Ishikawa (cell line): ENCODE measurements at regions not wholly inside any gene's neighbourhood (a gene's known extent, or its start where the extent isn't known, plus 50 kb on each side); places are given as distances from the start of the nearest gene placed in this dataset.

Experiments used
- CEBPB ChIP-seq: IDR thresholded peaks from 2 replicates; pipeline ENCODE4 v1.6.1; 2012
- CREB1 ChIP-seq: IDR thresholded peaks from 2 replicates; pipeline ENCODE4 v1.6.1; 2012; ENCODE audit warnings: low read depth
- EGR1 ChIP-seq: IDR thresholded peaks from 2 replicates; pipeline ENCODE4 v1.6.1; 2012
- EP300 ChIP-seq: IDR thresholded peaks from 2 replicates; pipeline ENCODE4 v1.6.1; 2012; ENCODE audit warnings: borderline replicate concordance
- FOXM1 ChIP-seq: IDR thresholded peaks from 2 replicates; pipeline ENCODE4 v1.6.1; 2012; ENCODE audit warnings: low read depth, borderline replicate concordance
- MAX ChIP-seq: IDR thresholded peaks from 2 replicates; pipeline ENCODE4 v1.6.1; 2012
- NFIC ChIP-seq: IDR thresholded peaks from 2 replicates; pipeline ENCODE4 v1.6.1; 2012
- RAD21 ChIP-seq: IDR thresholded peaks from 2 replicates; pipeline ENCODE4 v1.6.1; 2012; ENCODE audit warnings: low read depth
- REST ChIP-seq: IDR thresholded peaks from 2 replicates; pipeline ENCODE4 v1.6.1; 2012; ENCODE audit warnings: low read depth, mild to moderate bottlenecking
- TAF1 ChIP-seq: IDR thresholded peaks from 2 replicates; pipeline ENCODE4 v1.6.1; 2012; ENCODE audit warnings: low read depth, mild to moderate bottlenecking
- TCF12 ChIP-seq: IDR thresholded peaks from 2 replicates; pipeline ENCODE4 v1.6.1; 2012; ENCODE audit warnings: low read depth
- TEAD4 ChIP-seq: IDR thresholded peaks from 2 replicates; pipeline ENCODE4 v1.6.1; 2012
- YY1 ChIP-seq: IDR thresholded peaks from 2 replicates; pipeline ENCODE4 v1.6.1; 2012; ENCODE audit warnings: low read depth
- ZBTB7A ChIP-seq: IDR thresholded peaks from 2 replicates; pipeline ENCODE4 v1.6.1; 2012; ENCODE audit warnings: low read depth
- TF ChIP-seq, protein P1 (sequence below): IDR thresholded peaks from 2 replicates; pipeline ENCODE4 v1.6.1; 2012

DNA sequence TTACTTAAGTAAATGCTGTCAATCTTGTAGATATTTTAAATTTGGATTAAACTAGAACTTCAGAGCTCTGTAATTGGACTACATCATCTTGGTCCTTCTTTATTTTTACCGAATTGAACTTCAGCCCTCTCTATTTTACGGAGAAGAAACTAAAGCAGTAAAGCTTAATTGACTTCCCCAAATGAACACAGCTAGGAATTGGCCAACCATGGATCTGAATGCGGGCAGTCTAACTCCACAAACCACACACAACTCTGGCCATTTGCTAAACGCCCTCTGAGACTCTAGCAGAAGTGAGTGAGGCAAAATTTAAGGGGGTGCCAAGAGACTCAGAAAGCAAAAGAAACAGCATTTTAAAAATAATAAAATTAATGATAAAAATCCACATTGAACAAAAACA lies 86.3 kb upstream of the KCTD1 start:
- TF ChIP-seq CEBPB (no peak), CREB1 (no peak), TEAD4 (no peak), NFIC (no peak), RAD21 (no peak), REST (no peak), MAX (no peak), EGR1 (no peak), EP300 (no peak), TCF12 (no peak), FOXM1 (no peak), ZBTB7A (no peak), TAF1 (no peak), YY1 (no peak)
- TF ChIP-seq, protein P1, sequence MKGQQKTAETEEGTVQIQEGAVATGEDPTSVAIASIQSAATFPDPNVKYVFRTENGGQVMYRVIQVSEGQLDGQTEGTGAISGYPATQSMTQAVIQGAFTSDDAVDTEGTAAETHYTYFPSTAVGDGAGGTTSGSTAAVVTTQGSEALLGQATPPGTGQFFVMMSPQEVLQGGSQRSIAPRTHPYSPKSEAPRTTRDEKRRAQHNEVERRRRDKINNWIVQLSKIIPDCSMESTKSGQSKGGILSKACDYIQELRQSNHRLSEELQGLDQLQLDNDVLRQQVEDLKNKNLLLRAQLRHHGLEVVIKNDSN: no peak

- TF ChIP-seq FOXM1: no peak
- no peak for TF ChIP-seq NFIC
- TF ChIP-seq MAX: no peak
- TF ChIP-seq EGR1: no peak
- TF ChIP-seq YY1: no peak
- TF ChIP-seq TCF12: no peak
- no peak for TF ChIP-seq CREB1
- no peak for TF ChIP-seq CEBPB
- TF ChIP-seq REST: no peak
- TF ChIP-seq RAD21: no peak
- no peak for TF ChIP-seq TAF1
- TF ChIP-seq, protein P1: no peak
- TF ChIP-seq TEAD4: no peak
- no peak for TF ChIP-seq ZBTB7A
- no peak for TF ChIP-seq EP300
Observed at GRCh38 chr18:26631135-26631534, 82.8 kb upstream of the KCTD1 start.

GRCh38 chr18:26630596-26630995 lies 82.2 kb upstream of the KCTD1 start:
- TF ChIP-seq MAX: no peak
- TF ChIP-seq, protein P1: no peak
- TF ChIP-seq CREB1: no peak
- no peak for TF ChIP-seq REST
- no peak for TF ChIP-seq FOXM1
- TF ChIP-seq TEAD4: no peak
- TF ChIP-seq EGR1: no peak
- TF ChIP-seq TAF1: no peak
- no peak for TF ChIP-seq RAD21
- TF ChIP-seq ZBTB7A: no peak
- no peak for TF ChIP-seq NFIC
- no peak for TF ChIP-seq TCF12
- TF ChIP-seq YY1: no peak
- no peak for TF ChIP-seq EP300

- TF ChIP-seq NFIC (no peak), YY1 (no peak), REST (no peak), MAX (no peak), CEBPB (no peak), EP300 (no peak), FOXM1 (no peak), ZBTB7A (no peak), RAD21 (no peak)
Observed at GRCh38 chr18:26628017-26628416, 79.7 kb upstream of the KCTD1 start.
